Thyroid gland (tissue), 4 donors: ENCODE measurements at regions not wholly inside any gene's neighbourhood (a gene's known extent, or its start where the extent isn't known, plus 50 kb on each side); places are given as distances from the start of the nearest gene placed in this dataset.

Source experiments
- DNase-seq, 2 donors: peaks; one replicate each; pipeline ENCODE4 v3.0.0-alpha.2; 2019
- H3K27ac ChIP-seq, 3 donors: fragments of 200-600 bp; sonication (generic); 1 replicate in 2 of 3; 2 replicates in 1 of 3; pipeline ENCODE4 v1.5.1; 2016 to 2019; ENCODE audit warnings: mild to moderate bottlenecking in 1 of 3, moderate library complexity in 1 of 3
- H3K27me3 ChIP-seq: fragments of 200-600 bp; sonication (generic); one replicate; pipeline ENCODE4 v1.5.1; 2019
- H3K36me3 ChIP-seq, 2 donors: fragments of 200-600 bp; sonication (generic); one replicate each; pipeline ENCODE4 v1.5.1; 2016 to 2019
- H3K4me1 ChIP-seq, 2 donors: fragments of 200-600 bp; sonication (generic); one replicate each; pipeline ENCODE4 v1.5.1; 2017 to 2019
- H3K4me3 ChIP-seq, 3 donors: fragments of 200-600 bp; sonication (generic); replicated peaks in 1 of 3; 1 replicate in 2 of 3; 2 replicates in 1 of 3; pipeline ENCODE4 v1.5.1; 2016; ENCODE audit warnings: mild to moderate bottlenecking in 1 of 3
- H3K9me3 ChIP-seq: fragments of 200-600 bp; sonication (generic); one replicate; pipeline ENCODE4 v1.5.1; 2017
- CTCF ChIP-seq, 6 experiments: fragments of 200-600 bp in 3 of 6; fragments of 450-650 bp in 3 of 6; sonication (generic) in 3 of 6; IDR thresholded peaks; one replicate each; pipeline ENCODE4 v1.5.1; 2016 to 2019; ENCODE audit warnings: antibody characterized with exemption in 6 of 6, mild to moderate bottlenecking in 2 of 6, inconsistent platforms in 1 of 6, moderate library complexity in 1 of 6
- POLR2A ChIP-seq, 2 donors: fragments of 450-650 bp; IDR thresholded peaks; one replicate each; pipeline ENCODE4 v1.6.1; 2017; ENCODE audit warnings: antibody characterized with exemption in 2 of 2, mild to moderate bottlenecking in 2 of 2, moderate library complexity in 1 of 2
- WGBS, 2 donors: methylation state at CpG; one replicate each; pipeline ENCODE4 v1.1.5; 2017; 5-methylcytosine and 5-hydroxymethylcytosine counted together
- intact Hi-C: fragments of 100-400 bp; cut with DNase I; formaldehyde crosslinking; loops from one replicate; pipeline ENCODE4 v1.15.1; 2023

GRCh38 chr13:19058566-19058965, 123.1 kb downstream of the TUBA3C start:
- DNase-seq = no peak
- no peaks in the 10 kb centered on the region for H3K27me3 ChIP-seq
- no peaks in the 10 kb centered on the region for H3K9me3 ChIP-seq
- no peak overlapping the region for H3K27ac ChIP-seq
- WGBS, 2 donors = 84 to 89% methylated on average over 11 to 14 of the region's 14 CpGs
- no peaks in the 10 kb centered on the region for H3K4me1 ChIP-seq
- H3K4me3 ChIP-seq = no peak overlapping the region
- intact Hi-C loops = no loop called here
- no peaks in the 10 kb centered on the region for H3K36me3 ChIP-seq
- TF ChIP-seq POLR2A (IDR thresholded peaks at IDR 0.05) = no peak
- no peak for TF ChIP-seq CTCF (IDR thresholded peaks at IDR 0.05)

GRCh38 chr13:19057588-19058340, 123.9 kb downstream of the TUBA3C start:
- intact Hi-C loops = no loop called here
- WGBS, 2 donors = 81 to 91% methylated on average over 8 to 10 of the region's 10 CpGs
- H3K4me3 ChIP-seq = no peak overlapping the region
- TF ChIP-seq POLR2A (IDR thresholded peaks at IDR 0.05) (no peak), CTCF (IDR thresholded peaks at IDR 0.05) (no peak)
- DNase-seq = no peak
- no peaks in the 10 kb centered on the region for H3K27me3 ChIP-seq
- no peak overlapping the region for H3K27ac ChIP-seq
- no peaks in the 10 kb centered on the region for H3K4me1 ChIP-seq
- no peaks in the 10 kb centered on the region for H3K36me3 ChIP-seq
- no peaks in the 10 kb centered on the region for H3K9me3 ChIP-seq

GRCh38 chr13:19056984-19057490, 124.6 kb downstream of the TUBA3C start:
- H3K36me3 ChIP-seq = no peaks in the 10 kb centered on the region
- no peak overlapping the region for H3K27ac ChIP-seq
- no peaks in the 10 kb centered on the region for H3K4me1 ChIP-seq
- TF ChIP-seq CTCF (IDR thresholded peaks at IDR 0.05) (no peak), POLR2A (IDR thresholded peaks at IDR 0.05) (no peak)
- WGBS, 2 donors = 74 to 84% methylated on average over 9 to 12 of the region's 12 CpGs
- H3K4me3 ChIP-seq = no peak overlapping the region
- intact Hi-C loops = no loop called here
- H3K27me3 ChIP-seq = no peaks in the 10 kb centered on the region
- DNase-seq = no peak
- H3K9me3 ChIP-seq = no peaks in the 10 kb centered on the region

GRCh38 chr13:19056355-19056880, 125.2 kb downstream of the TUBA3C start:
- TF ChIP-seq CTCF (IDR thresholded peaks at IDR 0.05) (no peak), POLR2A (IDR thresholded peaks at IDR 0.05) (no peak)
- H3K4me3 ChIP-seq = no peak overlapping the region
- no peak for DNase-seq
- no peaks in the 10 kb centered on the region for H3K4me1 ChIP-seq
- intact Hi-C loops = no loop called here
- 88% methylated on average over 10 to 17 of the region's 17 CpGs for WGBS, 2 donors
- H3K27ac ChIP-seq = no peak overlapping the region
- H3K9me3 ChIP-seq = no peaks in the 10 kb centered on the region
- H3K36me3 ChIP-seq = no peaks in the 10 kb centered on the region
- H3K27me3 ChIP-seq = no peaks in the 10 kb centered on the region

GRCh38 chr13:19055611-19056010, 126.0 kb downstream of the TUBA3C start:
- Histone ChIP-seq H3K36me3 (no peaks in the 10 kb centered on the region), H3K9me3 (no peaks in the 10 kb centered on the region), H3K4me3 (no peak overlapping the region), H3K4me1 (no peaks in the 10 kb centered on the region), H3K27me3 (no peaks in the 10 kb centered on the region), H3K27ac (no peak overlapping the region)
- no peak for TF ChIP-seq POLR2A (IDR thresholded peaks at IDR 0.05)
- TF ChIP-seq CTCF (IDR thresholded peaks at IDR 0.05) = no peak
- 76 to 78% methylated on average over 6 to 8 of the region's 8 CpGs for WGBS, 2 donors
- no peak for DNase-seq
- intact Hi-C loops = no loop called here
